Hypothalamus (tissue), 51 donors: ENCODE measurements at regions not wholly inside any gene's neighbourhood (a gene's known extent, or its start where the extent isn't known, plus 50 kb on each side); places are given as distances from the start of the nearest gene placed in this dataset.
"Not testable (repeated sequence)": the region's sequence is repeated elsewhere in the genome, so short reads cannot be mapped to it uniquely, and the experiment has no call there.

Experiments
- DNase-seq, 51 donors: peaks; one replicate each; lab custom pipeline; 2025; lab: John Stamatoyannopoulos, UW

- DNase-seq, result not testable (repeated sequence)
These were observed 137.0 kb upstream of the PROKR2 start for GRCh38 chr20:5453745-5454144.

GRCh38 chr20:5453316-5453715 is 136.6 kb upstream of the PROKR2 start:
- DNase-seq, result not testable (repeated sequence)

- DNase-seq, result not testable (repeated sequence)
These were observed 135.9 kb upstream of the PROKR2 start for GRCh38 chr20:5452691-5453090.

GRCh38 chr20:5452286-5452685 is 135.5 kb upstream of the PROKR2 start:
- not testable (repeated sequence) for DNase-seq

- DNase-seq, result no peak
These were observed 135.0 kb upstream of the PROKR2 start for GRCh38 chr20:5451643-5452210.

- peak in 34 of 51 donors; percentile 2 to 77 (median 23) for DNase-seq
These were observed 131.8 kb upstream of the PROKR2 start for GRCh38 chr20:5448449-5449118.

- no peak for DNase-seq
These were observed 130.4 kb upstream of the PROKR2 start for GRCh38 chr20:5447188-5447587.

- DNase-seq, result no peak
These were observed 128.9 kb upstream of the PROKR2 start for GRCh38 chr20:5445611-5446010.

- DNase-seq, result no peak
These were observed 125.3 kb upstream of the PROKR2 start for GRCh38 chr20:5442101-5442500.

GRCh38 chr20:5434116-5434515 is 117.4 kb upstream of the PROKR2 start:
- peak in 2 of 51 donors; percentile 4 to 31 for DNase-seq

GRCh38 chr20:5433352-5433751 is 116.6 kb upstream of the PROKR2 start:
- DNase-seq, result peak in 2 of 51 donors; percentile 1 to 15

GRCh38 chr20:5432030-5432429 is 115.3 kb upstream of the PROKR2 start:
- DNase-seq, result no peak

- no peak for DNase-seq
These were observed 113.9 kb upstream of the PROKR2 start for GRCh38 chr20:5430670-5431069.

- no peak for DNase-seq
These were observed 109.3 kb upstream of the PROKR2 start for GRCh38 chr20:5426026-5426425.

- no peak for DNase-seq
These were observed 99.3 kb upstream of the PROKR2 start for GRCh38 chr20:5416086-5416485.

GRCh38 chr20:5413394-5413793 is 96.6 kb upstream of the PROKR2 start:
- no peak for DNase-seq

GRCh38 chr20:5410470-5410869 is 93.7 kb upstream of the PROKR2 start:
- no peak for DNase-seq

- no peak for DNase-seq
These were observed 86.3 kb upstream of the PROKR2 start for GRCh38 chr20:5402903-5403531.

GRCh38 chr20:5401277-5401875 is 84.6 kb upstream of the PROKR2 start:
- DNase-seq, result no peak

- DNase-seq, result no peak
These were observed 83.5 kb upstream of the PROKR2 start for GRCh38 chr20:5400164-5400762.

- DNase-seq, result no peak
These were observed 80.6 kb upstream of the PROKR2 start for GRCh38 chr20:5397393-5397792.
